Activated naive CD4-positive, alpha-beta T cell treated with anti-CD3 and anti-CD28 coated beads, Interleukin-2, amount 50 U/mL, for 24 hours (primary cell): ENCODE measurements at regions not wholly inside any gene's neighbourhood (a gene's known extent, or its start where the extent isn't known, plus 50 kb on each side); places are given as distances from the start of the nearest gene placed in this dataset.

ENCODE experiments used
- H3K27ac Mint-ChIP-seq: one replicate; pipeline ENCODE4 v1.8.0; 2021; ENCODE audit warnings: mild to moderate bottlenecking, mixed read lengths
- H3K27me3 Mint-ChIP-seq: one replicate; pipeline ENCODE4 v1.8.0; 2021; ENCODE audit warnings: mixed read lengths
- H3K36me3 Mint-ChIP-seq: one replicate; pipeline ENCODE4 v1.8.0; 2021; ENCODE audit warnings: mixed read lengths
- H3K4me1 Mint-ChIP-seq: one replicate; pipeline ENCODE4 v1.8.0; 2021; ENCODE audit warnings: mixed read lengths
- H3K4me3 Mint-ChIP-seq: one replicate; pipeline ENCODE4 v1.8.0; 2021; ENCODE audit warnings: mild to moderate bottlenecking, mixed read lengths
- H3K9me3 Mint-ChIP-seq: one replicate; pipeline ENCODE4 v1.8.0; 2021; ENCODE audit warnings: mixed read lengths

DNA sequence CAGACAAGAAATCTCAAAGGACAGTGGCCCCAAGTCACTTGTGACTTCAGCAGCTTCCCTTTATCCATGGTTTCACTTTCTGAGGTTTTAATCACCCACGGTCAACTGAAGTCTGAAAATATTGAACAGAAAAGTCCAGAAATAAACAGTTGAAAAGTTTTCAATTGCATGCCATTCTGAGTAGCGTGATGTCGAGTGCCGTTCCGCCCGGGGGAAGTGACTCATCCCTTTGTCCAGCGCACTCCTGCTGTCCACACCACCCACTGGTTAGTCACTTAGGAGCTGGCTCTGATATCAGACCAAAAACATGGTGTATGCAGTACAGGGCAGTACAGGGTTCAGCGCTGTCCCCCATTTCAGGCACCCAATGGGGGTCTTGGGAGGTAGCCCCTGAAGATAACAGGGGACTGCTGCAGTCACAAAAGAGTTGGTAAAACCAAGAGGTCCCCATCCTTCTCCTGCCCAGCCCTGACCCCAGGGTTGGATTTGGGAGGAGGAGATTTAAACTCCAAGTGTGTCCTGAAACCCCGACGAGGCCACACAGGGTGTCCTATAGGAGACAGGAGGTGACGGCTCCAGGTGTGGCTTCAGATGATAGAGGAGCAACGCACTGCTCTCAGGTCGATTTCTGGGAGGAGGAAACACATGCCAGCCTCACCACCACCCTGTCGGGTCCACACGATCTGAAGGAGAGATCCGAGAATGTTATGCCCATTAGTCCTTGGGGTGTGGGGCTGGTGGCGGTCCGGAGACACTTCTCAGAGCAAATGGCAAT is 390.1 kb downstream of the CTTN start:
- H3K4me1 Mint-ChIP-seq, result no peaks in the 10 kb centered on the region
- no peaks in the 10 kb centered on the region for H3K27me3 Mint-ChIP-seq
- no peaks in the 10 kb centered on the region for H3K36me3 Mint-ChIP-seq
- no peak overlapping the region for H3K4me3 Mint-ChIP-seq
- H3K9me3 Mint-ChIP-seq, result peaks cover 11% of the 10 kb centered on the region
- H3K27ac Mint-ChIP-seq, result no peak overlapping the region

DNA sequence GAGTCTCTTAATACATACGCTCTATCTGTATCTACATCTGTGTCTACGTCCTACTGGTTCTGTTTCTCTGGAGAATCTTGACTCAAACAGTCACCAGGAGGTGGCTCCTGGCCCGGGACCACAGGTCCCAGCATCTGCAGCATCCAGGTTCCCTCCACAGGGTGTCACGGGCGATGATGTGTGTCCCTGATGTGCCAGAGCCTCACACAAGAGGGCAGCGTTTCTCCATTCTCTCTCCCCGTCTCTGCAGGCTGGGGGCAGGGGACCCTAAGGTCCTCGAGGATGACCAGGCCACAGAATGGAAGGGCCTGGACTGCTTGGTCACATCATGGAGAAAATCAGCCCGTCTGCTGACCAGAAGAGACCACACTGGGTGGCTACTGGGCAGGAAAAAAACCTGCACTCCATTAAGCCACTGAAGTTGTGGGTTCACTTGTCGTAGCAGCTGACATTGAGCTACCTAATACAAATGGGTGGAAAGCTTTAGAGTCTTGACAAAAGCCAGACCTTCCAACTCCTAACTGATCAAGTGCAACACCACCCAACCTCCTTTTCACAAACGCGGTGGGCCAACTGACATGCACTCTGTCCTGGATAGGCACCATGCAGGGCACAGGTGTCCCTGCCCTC is 392.5 kb downstream of the CTTN start:
- no peak overlapping the region for H3K4me3 Mint-ChIP-seq
- H3K4me1 Mint-ChIP-seq, result no peaks in the 10 kb centered on the region
- no peaks in the 10 kb centered on the region for H3K27me3 Mint-ChIP-seq
- H3K36me3 Mint-ChIP-seq, result no peaks in the 10 kb centered on the region
- no peak overlapping the region for H3K27ac Mint-ChIP-seq
- peaks cover 14% of the 10 kb centered on the region for H3K9me3 Mint-ChIP-seq

GRCh38 chr11:70796648-70797227 is 398.4 kb downstream of the CTTN start:
- Mint-ChIP-seq H3K27ac (no peak overlapping the region), H3K27me3 (peaks cover 2% of the 10 kb centered on the region), H3K4me3 (no peak overlapping the region), H3K9me3 (peaks cover 14% of the 10 kb centered on the region), H3K36me3 (no peaks in the 10 kb centered on the region), H3K4me1 (no peaks in the 10 kb centered on the region)

DNA sequence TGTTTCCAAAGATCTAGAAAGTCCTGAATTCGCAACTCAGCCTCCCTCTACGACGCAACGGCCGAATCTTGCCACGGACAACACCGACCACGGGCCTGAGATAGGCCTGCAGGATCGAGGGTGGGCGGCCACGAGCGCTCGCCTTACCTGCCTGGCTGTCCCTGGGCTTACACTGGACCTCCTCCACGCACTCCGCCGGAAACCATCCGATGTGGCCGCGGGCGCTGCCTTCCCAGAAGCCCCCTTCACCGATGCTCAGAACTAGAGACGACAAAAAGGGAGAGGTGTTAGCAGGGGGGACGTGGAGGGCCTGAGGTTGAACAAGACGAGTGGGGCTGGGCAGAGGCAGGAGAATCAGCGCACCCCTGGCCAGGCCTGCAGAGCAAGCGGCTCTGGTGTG is 400.0 kb downstream of the CTTN start:
- Mint-ChIP-seq H3K27ac (no peak overlapping the region), H3K9me3 (peaks cover 5% of the 10 kb centered on the region), H3K36me3 (no peaks in the 10 kb centered on the region), H3K27me3 (peaks cover 3% of the 10 kb centered on the region), H3K4me1 (no peaks in the 10 kb centered on the region), H3K4me3 (no peak overlapping the region)

DNA sequence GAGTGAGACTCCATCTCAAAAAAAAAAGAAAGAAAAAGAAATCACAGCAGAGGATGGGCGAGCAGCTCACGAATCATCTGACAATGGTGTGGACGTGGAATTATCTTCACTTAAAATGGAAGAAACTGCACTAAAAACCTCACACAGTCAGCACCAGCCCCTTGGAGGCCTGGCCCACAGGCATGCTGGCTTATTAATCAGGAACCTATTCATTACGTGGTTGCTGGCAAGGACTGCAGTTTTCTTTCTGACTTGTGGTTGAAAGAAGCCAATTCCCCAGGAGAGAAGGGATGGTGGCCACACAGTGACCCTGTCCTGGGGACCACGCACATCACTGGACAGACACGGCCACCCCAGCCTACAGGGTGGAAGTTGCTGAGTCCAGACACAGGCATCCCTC is 401.1 kb downstream of the CTTN start:
- Mint-ChIP-seq H3K4me1 (peaks cover 5% of the 10 kb centered on the region), H3K27ac (no peak overlapping the region), H3K27me3 (peaks cover 6% of the 10 kb centered on the region), H3K36me3 (no peaks in the 10 kb centered on the region), H3K4me3 (no peak overlapping the region), H3K9me3 (no peaks in the 10 kb centered on the region)

GRCh38 chr11:70802185-70802584 is 403.9 kb downstream of the CTTN start:
- Mint-ChIP-seq H3K4me1 (peaks cover 5% of the 10 kb centered on the region), H3K27ac (no peak overlapping the region), H3K27me3 (peaks cover 6% of the 10 kb centered on the region), H3K4me3 (no peak overlapping the region), H3K9me3 (no peaks in the 10 kb centered on the region), H3K36me3 (no peaks in the 10 kb centered on the region)

GRCh38 chr11:70804139-70804837 is 406.0 kb downstream of the CTTN start:
- no peak overlapping the region for H3K4me3 Mint-ChIP-seq
- peaks cover 6% of the 10 kb centered on the region for H3K27me3 Mint-ChIP-seq
- H3K9me3 Mint-ChIP-seq, result no peaks in the 10 kb centered on the region
- H3K36me3 Mint-ChIP-seq, result no peaks in the 10 kb centered on the region
- peaks cover 5% of the 10 kb centered on the region for H3K4me1 Mint-ChIP-seq
- H3K27ac Mint-ChIP-seq, result no peak overlapping the region

GRCh38 chr11:70805243-70805642 is 406.9 kb downstream of the CTTN start:
- H3K4me3 Mint-ChIP-seq, result no peak overlapping the region

DNA sequence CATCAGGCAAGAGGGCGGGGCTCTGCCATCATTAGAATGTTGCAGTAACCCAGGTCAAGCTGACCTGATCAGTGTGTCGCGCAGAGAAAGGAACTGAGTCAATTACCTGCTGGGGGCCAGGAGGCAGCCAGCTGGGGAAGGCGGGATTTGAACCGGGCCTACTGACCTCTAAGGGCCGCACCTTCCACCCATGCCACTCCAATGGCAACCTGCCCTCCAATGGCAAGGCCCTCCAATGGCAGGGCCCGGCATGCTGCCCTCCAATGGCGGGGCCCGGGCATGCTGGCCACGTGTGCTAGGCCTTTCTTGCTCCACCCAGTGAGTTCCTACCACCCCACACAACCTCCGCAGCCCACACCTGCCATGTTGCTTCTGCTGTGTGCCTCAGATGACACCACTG is 407.6 kb downstream of the CTTN start:
- Mint-ChIP-seq H3K27me3 (peaks cover 6% of the 10 kb centered on the region), H3K4me1 (peaks cover 5% of the 10 kb centered on the region), H3K4me3 (no peak overlapping the region), H3K36me3 (no peaks in the 10 kb centered on the region), H3K27ac (no peak overlapping the region), H3K9me3 (no peaks in the 10 kb centered on the region)

More at GRCh38 chr11:70805243-70805642, 406.9 kb downstream of the CTTN start:
- H3K36me3 Mint-ChIP-seq, result no peaks in the 10 kb centered on the region
- H3K27me3 Mint-ChIP-seq, result peaks cover 6% of the 10 kb centered on the region
- peaks cover 5% of the 10 kb centered on the region for H3K4me1 Mint-ChIP-seq
- H3K27ac Mint-ChIP-seq, result no peak overlapping the region
- no peaks in the 10 kb centered on the region for H3K9me3 Mint-ChIP-seq

DNA sequence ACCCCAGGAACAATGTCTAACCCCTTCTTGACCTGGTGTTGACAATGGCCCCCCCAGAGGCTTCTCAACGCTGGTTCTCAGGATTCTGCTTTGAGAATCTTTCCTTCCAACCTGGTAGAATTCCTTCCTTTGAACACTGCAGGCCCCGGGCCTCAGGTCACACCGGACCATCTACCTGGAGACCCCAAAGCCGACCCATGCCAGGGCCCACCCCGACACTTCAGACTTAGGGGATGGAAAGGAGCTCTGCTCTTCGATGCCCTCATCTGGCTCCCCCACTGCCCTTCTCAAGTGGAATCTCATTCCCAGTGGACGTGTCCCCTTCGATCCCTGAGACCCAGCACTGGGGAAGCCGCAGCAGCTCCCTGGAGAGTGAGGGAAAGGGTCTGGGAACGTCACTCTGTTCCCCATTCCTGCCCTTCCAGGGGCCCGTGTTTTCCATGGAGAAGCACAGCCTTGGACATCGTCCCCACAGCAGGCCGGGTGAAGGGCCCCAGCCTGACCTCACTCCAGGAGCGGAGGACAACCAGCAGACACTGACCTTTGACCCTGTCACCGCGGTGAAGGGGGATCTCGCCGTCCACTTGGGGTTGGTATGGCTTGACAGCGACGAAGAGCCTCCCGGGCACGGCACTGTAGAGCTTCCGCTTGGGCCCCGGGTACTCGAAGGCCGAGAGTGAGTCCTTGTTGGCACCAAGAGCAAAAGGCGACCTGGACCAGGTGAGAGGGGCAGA is 408.3 kb downstream of the CTTN start:
- Mint-ChIP-seq H3K9me3 (no peaks in the 10 kb centered on the region), H3K27me3 (peaks cover 4% of the 10 kb centered on the region), H3K36me3 (no peaks in the 10 kb centered on the region), H3K4me1 (peaks cover 5% of the 10 kb centered on the region), H3K4me3 (no peak overlapping the region), H3K27ac (no peak overlapping the region)

GRCh38 chr11:70807195-70807543 is 408.8 kb downstream of the CTTN start:
- Mint-ChIP-seq H3K36me3 (no peaks in the 10 kb centered on the region), H3K9me3 (no peaks in the 10 kb centered on the region), H3K27ac (no peak overlapping the region), H3K4me1 (peaks cover 5% of the 10 kb centered on the region), H3K27me3 (peaks cover 4% of the 10 kb centered on the region), H3K4me3 (no peak overlapping the region)

DNA sequence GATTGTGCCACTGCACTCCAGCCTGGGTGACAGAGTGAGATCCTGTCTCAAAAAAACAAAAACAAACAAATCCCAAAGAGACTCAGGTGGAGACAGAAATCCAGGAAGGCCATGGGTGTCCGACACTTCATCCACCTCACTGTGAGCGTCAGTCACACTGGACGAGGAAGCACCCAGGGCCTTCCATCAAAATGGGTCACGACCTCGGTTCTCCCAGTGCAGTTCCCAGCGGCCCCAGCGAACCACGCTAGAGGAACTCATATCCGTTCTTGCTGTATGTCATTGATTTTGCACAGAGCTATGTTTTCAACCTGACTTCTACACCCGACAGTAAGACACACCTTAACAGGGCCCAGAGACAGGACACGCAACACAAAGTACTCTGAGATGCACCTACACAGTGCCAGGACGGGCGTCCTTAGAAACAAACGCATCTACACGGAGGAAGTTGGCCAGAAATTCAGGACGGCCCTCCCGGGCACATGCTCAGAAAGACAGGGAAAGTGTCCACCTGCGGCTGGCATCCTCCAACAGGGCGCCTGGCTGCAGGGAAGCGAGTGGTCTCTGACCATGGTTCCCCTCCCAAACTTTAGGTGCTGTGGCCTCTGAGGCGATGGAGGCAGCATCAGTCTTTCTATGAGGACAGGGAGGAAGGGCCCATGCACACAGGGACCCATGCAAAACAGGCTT is 410.5 kb downstream of the CTTN start:
- Mint-ChIP-seq H3K9me3 (no peaks in the 10 kb centered on the region), H3K27me3 (no peaks in the 10 kb centered on the region), H3K27ac (no peak overlapping the region)

DNA sequence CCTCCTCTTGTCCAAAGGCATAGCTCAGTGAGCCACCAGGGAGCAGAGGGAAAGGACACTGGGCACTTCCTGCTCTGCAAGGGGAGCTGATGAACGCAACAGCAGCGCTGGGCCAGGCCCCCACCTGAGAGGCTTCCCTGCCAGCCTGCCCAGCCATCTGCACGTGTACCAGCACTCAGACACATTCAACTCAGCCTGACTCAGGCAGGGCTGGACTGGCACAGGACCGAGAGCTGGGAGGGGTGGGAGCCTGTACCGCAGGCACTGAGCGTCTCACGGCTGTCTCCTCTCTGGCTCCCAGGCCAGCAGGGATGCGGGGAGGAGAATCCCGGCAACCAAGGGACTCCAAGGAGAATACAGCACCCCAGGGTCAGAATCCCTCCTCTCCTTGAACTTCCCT is 411.8 kb downstream of the CTTN start:
- Mint-ChIP-seq H3K27me3 (no peaks in the 10 kb centered on the region), H3K36me3 (no peaks in the 10 kb centered on the region), H3K4me1 (no peaks in the 10 kb centered on the region), H3K9me3 (no peaks in the 10 kb centered on the region), H3K4me3 (no peak overlapping the region), H3K27ac (no peak overlapping the region)

More for the DNA sequence above, 410.5 kb downstream of the CTTN start:
- no peaks in the 10 kb centered on the region for H3K36me3 Mint-ChIP-seq
- H3K4me1 Mint-ChIP-seq, result no peaks in the 10 kb centered on the region
- H3K4me3 Mint-ChIP-seq, result no peak overlapping the region

DNA sequence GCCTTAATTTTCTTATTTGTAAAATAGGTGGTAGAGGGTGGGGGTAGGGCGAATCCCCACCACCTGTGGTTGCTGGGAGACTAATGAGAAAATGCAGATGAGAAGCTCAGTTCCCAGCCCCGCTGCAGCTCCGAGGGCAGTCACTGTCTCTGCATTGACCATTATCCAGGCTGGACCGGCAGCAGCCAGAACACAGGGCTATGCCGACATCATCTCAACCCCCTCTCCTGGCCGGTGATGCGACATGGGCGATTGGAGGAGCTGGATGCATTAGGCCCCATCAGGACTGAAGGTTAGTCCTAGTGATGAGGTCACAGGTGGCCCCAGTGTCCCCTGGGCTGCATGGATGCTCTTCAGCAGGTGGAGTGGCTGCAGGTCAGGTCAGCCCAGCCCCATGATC is 412.4 kb downstream of the CTTN start:
- Mint-ChIP-seq H3K27ac (no peak overlapping the region), H3K4me1 (no peaks in the 10 kb centered on the region), H3K4me3 (no peak overlapping the region), H3K9me3 (no peaks in the 10 kb centered on the region), H3K36me3 (no peaks in the 10 kb centered on the region), H3K27me3 (no peaks in the 10 kb centered on the region)

GRCh38 chr11:70811483-70811882 is 413.2 kb downstream of the CTTN start:
- no peaks in the 10 kb centered on the region for H3K9me3 Mint-ChIP-seq
- no peaks in the 10 kb centered on the region for H3K36me3 Mint-ChIP-seq
- H3K27me3 Mint-ChIP-seq, result no peaks in the 10 kb centered on the region
- no peak overlapping the region for H3K4me3 Mint-ChIP-seq
- no peaks in the 10 kb centered on the region for H3K4me1 Mint-ChIP-seq
- no peak overlapping the region for H3K27ac Mint-ChIP-seq
